Activated CD4-positive, alpha-beta T cell treated with anti-CD3 and anti-CD28 coated beads, Interleukin-2, amount 50 U/mL, for 1 hour (primary cell): ENCODE measurements at regions not wholly inside any gene's neighbourhood (a gene's known extent, or its start where the extent isn't known, plus 50 kb on each side); places are given as distances from the start of the nearest gene placed in this dataset.

Experiments
- DNase-seq: peaks from one replicate; pipeline ENCODE4 v3.0.0-alpha.2; 2020

GRCh38 chr10:44435196-44435595 is 50.3 kb upstream of the CXCL12 start:
- DNase-seq: no peak

- no peak for DNase-seq
Observed at GRCh38 chr10:44436240-44436639, 51.3 kb upstream of the CXCL12 start.

GRCh38 chr10:44437840-44438511 is 53.1 kb upstream of the CXCL12 start:
- no peak for DNase-seq

GRCh38 chr10:44439239-44439957 is 54.5 kb upstream of the CXCL12 start:
- DNase-seq: no peak

GRCh38 chr10:44439958-44440244 is 55.0 kb upstream of the CXCL12 start:
- DNase-seq: no peak

GRCh38 chr10:44457259-44457658 is 72.4 kb upstream of the CXCL12 start:
- no peak for DNase-seq

GRCh38 chr10:44458671-44459413 is 73.9 kb upstream of the CXCL12 start:
- DNase-seq: no peak

GRCh38 chr10:44459671-44460070 is 74.8 kb upstream of the CXCL12 start:
- DNase-seq: no peak

- DNase-seq: no peak
Observed at GRCh38 chr10:44460416-44460815, 75.5 kb upstream of the CXCL12 start.

- no peak for DNase-seq
Observed at GRCh38 chr10:44462338-44462914, 77.5 kb upstream of the CXCL12 start.

- DNase-seq: no peak
Observed at GRCh38 chr10:44463511-44464121, 78.7 kb upstream of the CXCL12 start.

- no peak for DNase-seq
Observed at GRCh38 chr10:44464503-44464902, 79.6 kb upstream of the CXCL12 start.

GRCh38 chr10:44465401-44466115 is 80.7 kb upstream of the CXCL12 start:
- no peak for DNase-seq

GRCh38 chr10:44466236-44466635 is 81.3 kb upstream of the CXCL12 start:
- no peak for DNase-seq

- DNase-seq: no peak
Observed at GRCh38 chr10:44467090-44467489, 82.2 kb upstream of the CXCL12 start.

GRCh38 chr10:44467900-44468299 is 83.0 kb upstream of the CXCL12 start:
- DNase-seq: no peak

- no peak for DNase-seq
Observed at GRCh38 chr10:44468525-44468924, 83.6 kb upstream of the CXCL12 start.

- DNase-seq: no peak
Observed at GRCh38 chr10:44468965-44469364, 84.1 kb upstream of the CXCL12 start.

GRCh38 chr10:44470784-44471183 is 85.9 kb upstream of the CXCL12 start:
- no peak for DNase-seq

GRCh38 chr10:44471410-44471809 is 86.5 kb upstream of the CXCL12 start:
- no peak for DNase-seq

GRCh38 chr10:44473146-44473545 is 88.2 kb upstream of the CXCL12 start:
- no peak for DNase-seq

GRCh38 chr10:44476409-44477045 is 91.6 kb upstream of the CXCL12 start:
- no peak for DNase-seq
